HG02852 (cell line): ENCODE measurements at regions not wholly inside any gene's neighbourhood (a gene's known extent, or its start where the extent isn't known, plus 50 kb on each side); places are given as distances from the start of the nearest gene placed in this dataset.
"Not testable (repeated sequence)": the region's sequence is repeated elsewhere in the genome, so short reads cannot be mapped to it uniquely, and the experiment has no call there.

ENCODE experiments used
- ATAC-seq: cut with Tn5 transposase; IDR thresholded peaks from one replicate; pipeline ENCODE4 v1.9.1; 2021; ENCODE audit warnings: mild to moderate bottlenecking, moderate library complexity; ENCODE audit not compliant: unreplicated experiment

- peak; percentile 94 for ATAC-seq
Measured at GRCh38 chr10:9294865-9295264, 1240.4 kb downstream of the GATA3 start.

- ATAC-seq, result no peak
Measured at GRCh38 chr10:9296190-9296589, 1241.7 kb downstream of the GATA3 start.

GRCh38 chr10:9297580-9297979 lies 1243.1 kb downstream of the GATA3 start:
- ATAC-seq, result no peak

GRCh38 chr10:9299966-9300365 lies 1245.5 kb downstream of the GATA3 start:
- ATAC-seq, result no peak

- ATAC-seq, result no peak
Measured at GRCh38 chr10:9301148-9301547, 1246.7 kb downstream of the GATA3 start.

- ATAC-seq, result no peak
Measured at GRCh38 chr10:9301554-9301953, 1247.1 kb downstream of the GATA3 start.

GRCh38 chr10:9302140-9302746 lies 1247.8 kb downstream of the GATA3 start:
- ATAC-seq, result no peak

GRCh38 chr10:9305018-9305655 lies 1250.6 kb downstream of the GATA3 start:
- no peak for ATAC-seq

GRCh38 chr10:9311702-9312499 lies 1257.4 kb downstream of the GATA3 start:
- no peak for ATAC-seq

GRCh38 chr10:9315292-9315691 lies 1260.8 kb downstream of the GATA3 start:
- no peak for ATAC-seq

GRCh38 chr10:9331583-9332008 lies 1277.1 kb downstream of the GATA3 start:
- ATAC-seq, result peak; percentile 69

GRCh38 chr10:9334270-9334669 lies 1279.8 kb downstream of the GATA3 start:
- ATAC-seq, result no peak

- ATAC-seq, result no peak
Measured at GRCh38 chr10:9339716-9340115, 1285.2 kb downstream of the GATA3 start.

GRCh38 chr10:9342885-9343570 lies 1288.5 kb downstream of the GATA3 start:
- no peak for ATAC-seq

GRCh38 chr10:9347933-9348332 lies 1293.4 kb downstream of the GATA3 start:
- ATAC-seq, result not testable (repeated sequence)

GRCh38 chr10:9357471-9357870 lies 1303.0 kb downstream of the GATA3 start:
- no peak for ATAC-seq

GRCh38 chr10:9362721-9363120 lies 1308.2 kb downstream of the GATA3 start:
- no peak for ATAC-seq

GRCh38 chr10:9379183-9379582 lies 1324.7 kb downstream of the GATA3 start:
- no peak for ATAC-seq

GRCh38 chr10:9381733-9382532 lies 1327.4 kb downstream of the GATA3 start:
- ATAC-seq, result no peak

GRCh38 chr10:9382533-9382866 lies 1328.0 kb downstream of the GATA3 start:
- no peak for ATAC-seq

GRCh38 chr10:9390516-9390915 lies 1336.0 kb downstream of the GATA3 start:
- ATAC-seq, result no peak
